Natural killer cell (primary cell): ENCODE measurements at regions not wholly inside any gene's neighbourhood (a gene's known extent, or its start where the extent isn't known, plus 50 kb on each side); places are given as distances from the start of the nearest gene placed in this dataset.
A peak's percentile ranks its signal among the peaks of the same experiment; 100 is the strongest.

ENCODE experiments used
- ATAC-seq, 3 donors: fragments of 150-1000 bp in 2 of 3; fragments of 200-7000 bp in 1 of 3; cut with Tn5 transposase; 1 replicate in 1 of 3; 2 replicates in 2 of 3; pipeline ENCODE4 v1.10.0; 2021; ENCODE audit warnings: mild to moderate bottlenecking in 2 of 3, moderate library complexity in 2 of 3
- DNase-seq, 2 donors: peaks; one replicate each; pipeline versions ENCODE4 v3.0.0 to v3.0.0-alpha.2; 2013 to 2021; ENCODE audit warnings: mixed read lengths in 1 of 2
- H3K27ac ChIP-seq: one replicate; pipeline ENCODE4 v1.5.1; 2013; ENCODE audit warnings: mild to moderate bottlenecking, low read length
- H3K27me3 ChIP-seq: one replicate; pipeline ENCODE4 v1.6.1; 2013; ENCODE audit warnings: low read length; ENCODE audit not compliant: control insufficient read depth, insufficient read depth
- H3K36me3 ChIP-seq: one replicate; pipeline ENCODE4 v1.6.1; 2013; ENCODE audit warnings: low read length; ENCODE audit not compliant: control insufficient read depth, insufficient read depth
- H3K4me1 ChIP-seq: one replicate; pipeline ENCODE4 v1.6.1; 2013; ENCODE audit warnings: low read length; ENCODE audit not compliant: control insufficient read depth, insufficient read depth
- H3K4me3 ChIP-seq: one replicate; pipeline ENCODE4 v1.5.1; 2013; ENCODE audit warnings: low read length
- H3K9me3 ChIP-seq: one replicate; pipeline ENCODE4 v1.6.1; 2013; ENCODE audit warnings: low read length; ENCODE audit not compliant: control insufficient read depth, insufficient read depth
- H3K27ac Mint-ChIP-seq, 2 donors: one replicate each; pipeline ENCODE4 v1.8.0; 2022; ENCODE audit warnings: mild to moderate bottlenecking in 2 of 2, mixed read lengths in 2 of 2, moderate library complexity in 1 of 2
- H3K27me3 Mint-ChIP-seq, 2 donors: one replicate each; pipeline ENCODE4 v1.8.0; 2022; ENCODE audit warnings: low read depth in 2 of 2, mixed read lengths in 2 of 2
- H3K36me3 Mint-ChIP-seq: one replicate; pipeline ENCODE4 v1.8.0; 2022; ENCODE audit warnings: mixed read lengths
- H3K4me1 Mint-ChIP-seq, 2 donors: one replicate each; pipeline ENCODE4 v1.8.0; 2022; ENCODE audit warnings: mixed read lengths in 2 of 2
- H3K4me3 Mint-ChIP-seq: one replicate; pipeline ENCODE4 v1.8.0; 2022; ENCODE audit warnings: mild to moderate bottlenecking, moderate library complexity, mixed read lengths
- H3K9me3 Mint-ChIP-seq, 2 donors: one replicate each; pipeline ENCODE4 v1.8.0; 2022; ENCODE audit warnings: mixed read lengths in 2 of 2
- WGBS: methylation state at CpG from one replicate; pipeline ENCODE4 v1.1.7; 2013; ENCODE audit warnings: missing lambda C conversion rate; ENCODE audit not compliant: insufficient coverage; 5-methylcytosine and 5-hydroxymethylcytosine counted together
- intact Hi-C: fragments of 100-400 bp; cut with micrococcal nuclease; formaldehyde crosslinking; loops from one replicate; pipeline ENCODE4 v1.14.2; 2022
- TF ChIP-seq, protein P1 (sequence below): fragments of 200-600 bp; IDR thresholded peaks from one replicate; pipeline ENCODE4 v1.8.0; 2022; ENCODE audit warnings: antibody characterized with exemption

DNA sequence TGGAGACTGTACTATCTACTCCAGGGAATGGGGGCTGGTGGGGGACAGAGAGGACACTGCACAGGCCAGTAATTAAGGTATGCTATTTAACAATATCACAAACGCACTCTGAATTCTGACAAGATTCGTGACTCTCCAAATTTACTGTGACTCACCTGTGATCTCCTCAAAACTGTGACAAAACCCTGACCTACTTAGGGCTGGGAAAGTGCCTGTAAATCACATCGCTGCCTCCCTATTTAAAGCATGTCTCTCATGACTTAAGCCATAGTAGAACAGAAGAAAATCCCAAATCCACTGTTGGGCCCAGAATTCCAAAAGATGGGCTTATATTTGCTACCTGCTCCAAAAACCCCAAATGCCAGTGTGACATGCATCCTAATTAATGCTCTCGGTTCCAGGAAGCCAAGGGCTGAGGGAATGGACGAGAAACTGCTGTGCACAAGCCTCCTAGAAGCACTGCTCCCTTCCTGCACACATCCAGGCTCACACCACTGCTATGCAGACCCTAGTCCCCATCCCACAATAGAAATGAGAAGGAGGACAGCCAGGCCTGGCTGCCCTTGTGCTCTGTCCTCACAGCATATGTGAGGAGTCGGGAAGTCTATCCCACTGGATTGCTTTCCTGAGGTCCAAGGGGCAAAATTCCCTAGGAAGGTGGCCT is 187.7 kb upstream of the CHRNA7 start:
- intact Hi-C loops = loop anchor here (2.0 kb wide), 1 partner anchor 22 kb away; no protein-coding TSS in a partner anchor
- Histone ChIP-seq H3K27me3 (no peaks in the 10 kb centered on the region), H3K9me3 (no peaks in the 10 kb centered on the region), H3K4me1 (no peaks in the 10 kb centered on the region), H3K4me3 (no peak overlapping the region), H3K36me3 (no peaks in the 10 kb centered on the region), H3K27ac (no peak overlapping the region)
- H3K4me3 Mint-ChIP-seq = no peak overlapping the region
- no peak overlapping the region for H3K27ac Mint-ChIP-seq
- H3K4me1 Mint-ChIP-seq = no peaks in the 10 kb centered on the region
- DNase-seq (no peak), ATAC-seq (no peak)
- no peaks in the 10 kb centered on the region for H3K9me3 Mint-ChIP-seq
- peaks cover 15 to 32% of the 10 kb centered on the region in 2 donors for H3K27me3 Mint-ChIP-seq
- WGBS = 72% methylated on average over 6 of the region's 6 CpGs
- no peaks in the 10 kb centered on the region for H3K36me3 Mint-ChIP-seq
- TF ChIP-seq, protein P1, sequence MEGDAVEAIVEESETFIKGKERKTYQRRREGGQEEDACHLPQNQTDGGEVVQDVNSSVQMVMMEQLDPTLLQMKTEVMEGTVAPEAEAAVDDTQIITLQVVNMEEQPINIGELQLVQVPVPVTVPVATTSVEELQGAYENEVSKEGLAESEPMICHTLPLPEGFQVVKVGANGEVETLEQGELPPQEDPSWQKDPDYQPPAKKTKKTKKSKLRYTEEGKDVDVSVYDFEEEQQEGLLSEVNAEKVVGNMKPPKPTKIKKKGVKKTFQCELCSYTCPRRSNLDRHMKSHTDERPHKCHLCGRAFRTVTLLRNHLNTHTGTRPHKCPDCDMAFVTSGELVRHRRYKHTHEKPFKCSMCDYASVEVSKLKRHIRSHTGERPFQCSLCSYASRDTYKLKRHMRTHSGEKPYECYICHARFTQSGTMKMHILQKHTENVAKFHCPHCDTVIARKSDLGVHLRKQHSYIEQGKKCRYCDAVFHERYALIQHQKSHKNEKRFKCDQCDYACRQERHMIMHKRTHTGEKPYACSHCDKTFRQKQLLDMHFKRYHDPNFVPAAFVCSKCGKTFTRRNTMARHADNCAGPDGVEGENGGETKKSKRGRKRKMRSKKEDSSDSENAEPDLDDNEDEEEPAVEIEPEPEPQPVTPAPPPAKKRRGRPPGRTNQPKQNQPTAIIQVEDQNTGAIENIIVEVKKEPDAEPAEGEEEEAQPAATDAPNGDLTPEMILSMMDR = no peak

DNA sequence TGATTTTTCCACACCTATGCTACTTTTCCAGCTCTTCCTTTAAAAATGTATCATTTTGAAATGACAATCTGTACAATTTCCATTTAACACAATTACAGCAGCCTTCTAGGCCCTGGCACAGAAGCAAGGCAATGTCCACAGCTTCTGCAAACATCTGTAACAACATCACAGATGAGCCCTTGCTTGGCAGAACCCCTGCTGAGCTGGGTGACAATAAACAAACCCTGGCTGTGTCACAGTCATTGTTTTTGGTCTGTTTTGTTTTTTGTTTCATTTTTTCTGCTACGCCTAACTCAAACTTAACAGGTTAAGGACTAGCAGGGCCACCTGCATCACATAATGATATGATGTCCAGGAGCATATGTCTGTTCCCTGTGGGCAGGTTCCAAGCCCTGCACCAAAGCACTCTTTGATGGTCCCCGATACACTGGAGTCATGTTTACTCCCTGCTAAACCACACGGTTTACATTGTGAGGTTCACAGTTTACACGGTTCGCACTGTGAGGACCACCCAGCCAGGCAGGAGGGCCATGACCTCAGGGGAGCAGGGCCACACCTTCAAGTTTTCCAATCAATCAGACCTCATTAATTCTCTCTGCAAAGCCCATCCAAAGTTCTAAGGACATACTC is 186.8 kb upstream of the CHRNA7 start:
- 87% methylated on average over 5 of the region's 5 CpGs for WGBS
- H3K4me3 ChIP-seq = no peak overlapping the region
- DNase-seq (no peak), ATAC-seq (no peak)
- Mint-ChIP-seq H3K4me1 (no peaks in the 10 kb centered on the region), H3K4me3 (no peak overlapping the region), H3K27ac (no peak overlapping the region), H3K9me3 (no peaks in the 10 kb centered on the region), H3K27me3 (peaks cover 16 to 23% of the 10 kb centered on the region in 2 donors), H3K36me3 (no peaks in the 10 kb centered on the region)
- peaks cover 1% of the 10 kb centered on the region for H3K9me3 ChIP-seq
- intact Hi-C loops = loop anchor here (2.0 kb wide), 1 partner anchor 21 kb away; no protein-coding TSS in a partner anchor
- TF ChIP-seq, protein P1 = no peak
- no peaks in the 10 kb centered on the region for H3K27me3 ChIP-seq
- H3K4me1 ChIP-seq = no peaks in the 10 kb centered on the region
- H3K27ac ChIP-seq = no peak overlapping the region
- no peaks in the 10 kb centered on the region for H3K36me3 ChIP-seq

DNA sequence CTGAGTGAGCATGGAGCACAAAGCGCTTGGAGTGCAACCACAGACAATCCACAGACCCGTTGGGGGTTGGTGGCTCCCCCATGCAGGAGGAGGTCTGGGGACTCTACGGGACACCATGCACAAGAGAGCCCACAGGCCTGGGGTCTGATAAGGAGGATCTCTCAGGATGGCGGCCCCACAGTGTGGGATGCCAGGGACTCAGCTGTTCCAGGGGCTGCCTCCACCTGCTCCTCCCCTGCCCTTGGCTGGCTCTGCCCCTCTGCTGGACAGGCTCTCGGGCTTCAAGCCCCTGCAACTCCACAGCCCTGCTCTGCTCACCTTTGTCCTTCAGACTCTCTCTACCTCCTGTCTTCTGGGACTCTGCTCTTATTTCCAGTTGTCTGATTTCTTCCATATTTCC is 184.5 kb upstream of the CHRNA7 start:
- Histone ChIP-seq H3K4me3 (no peak overlapping the region), H3K27ac (no peak overlapping the region), H3K4me1 (no peaks in the 10 kb centered on the region), H3K9me3 (peaks cover 7% of the 10 kb centered on the region), H3K27me3 (no peaks in the 10 kb centered on the region), H3K36me3 (no peaks in the 10 kb centered on the region)
- Mint-ChIP-seq H3K27me3 (peaks cover 12 to 13% of the 10 kb centered on the region in 2 donors), H3K36me3 (no peaks in the 10 kb centered on the region), H3K27ac (no peak overlapping the region), H3K4me1 (no peaks in the 10 kb centered on the region), H3K9me3 (no peaks in the 10 kb centered on the region), H3K4me3 (no peak overlapping the region)
- 84% methylated on average over 5 of the region's 5 CpGs for WGBS
- TF ChIP-seq, protein P1 = no peak
- intact Hi-C loops = no loop called here
- DNase-seq (no peak), ATAC-seq (peak in 1 of 3 donors; percentile 19)
